Fibroblast of mammary gland (primary cell): ENCODE measurements at regions not wholly inside any gene's neighbourhood (a gene's known extent, or its start where the extent isn't known, plus 50 kb on each side); places are given as distances from the start of the nearest gene placed in this dataset.

Source experiments
- DNase-seq: peaks from one replicate; pipeline ENCODE4 v3.0.0-alpha.2; 2010; ENCODE audit warnings: low read depth
- H3K4me3 ChIP-seq: 2 replicates; pipeline ENCODE4 v1.5.1; 2011; ENCODE audit warnings: low read depth, mild to moderate bottlenecking, low read length, moderate library complexity; ENCODE audit not compliant: control insufficient read depth
- TF ChIP-seq, protein P1 (sequence below): conservative IDR thresholded peaks from 2 replicates; pipeline ENCODE4 v1.5.1; 2011; ENCODE audit warnings: low read depth, low read length, inconsistent platforms; ENCODE audit not compliant: control insufficient read depth, insufficient read depth

DNA sequence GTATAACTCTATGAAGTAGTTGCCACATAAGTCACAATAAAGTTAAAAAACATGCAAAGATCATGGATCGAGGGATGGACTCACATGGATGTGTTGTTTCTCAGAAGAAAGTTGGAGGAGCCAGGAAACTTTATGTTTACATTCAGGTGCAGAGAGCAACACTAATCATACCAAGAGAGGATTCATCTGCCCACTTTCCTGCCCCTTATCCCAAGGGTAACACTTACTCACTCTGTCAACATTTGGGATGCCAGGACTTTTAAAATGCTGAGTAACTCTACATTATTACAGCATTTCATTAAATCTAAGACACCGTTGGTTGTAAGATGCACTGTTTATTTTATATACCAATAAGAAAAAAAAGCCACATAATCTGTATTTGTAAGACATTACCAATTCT lies 170.4 kb downstream of the KCNE4 start:
- peak; percentile 60 for DNase-seq
- H3K4me3 ChIP-seq = no peak overlapping the region
- TF ChIP-seq, protein P1, sequence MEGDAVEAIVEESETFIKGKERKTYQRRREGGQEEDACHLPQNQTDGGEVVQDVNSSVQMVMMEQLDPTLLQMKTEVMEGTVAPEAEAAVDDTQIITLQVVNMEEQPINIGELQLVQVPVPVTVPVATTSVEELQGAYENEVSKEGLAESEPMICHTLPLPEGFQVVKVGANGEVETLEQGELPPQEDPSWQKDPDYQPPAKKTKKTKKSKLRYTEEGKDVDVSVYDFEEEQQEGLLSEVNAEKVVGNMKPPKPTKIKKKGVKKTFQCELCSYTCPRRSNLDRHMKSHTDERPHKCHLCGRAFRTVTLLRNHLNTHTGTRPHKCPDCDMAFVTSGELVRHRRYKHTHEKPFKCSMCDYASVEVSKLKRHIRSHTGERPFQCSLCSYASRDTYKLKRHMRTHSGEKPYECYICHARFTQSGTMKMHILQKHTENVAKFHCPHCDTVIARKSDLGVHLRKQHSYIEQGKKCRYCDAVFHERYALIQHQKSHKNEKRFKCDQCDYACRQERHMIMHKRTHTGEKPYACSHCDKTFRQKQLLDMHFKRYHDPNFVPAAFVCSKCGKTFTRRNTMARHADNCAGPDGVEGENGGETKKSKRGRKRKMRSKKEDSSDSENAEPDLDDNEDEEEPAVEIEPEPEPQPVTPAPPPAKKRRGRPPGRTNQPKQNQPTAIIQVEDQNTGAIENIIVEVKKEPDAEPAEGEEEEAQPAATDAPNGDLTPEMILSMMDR = no peak

DNA sequence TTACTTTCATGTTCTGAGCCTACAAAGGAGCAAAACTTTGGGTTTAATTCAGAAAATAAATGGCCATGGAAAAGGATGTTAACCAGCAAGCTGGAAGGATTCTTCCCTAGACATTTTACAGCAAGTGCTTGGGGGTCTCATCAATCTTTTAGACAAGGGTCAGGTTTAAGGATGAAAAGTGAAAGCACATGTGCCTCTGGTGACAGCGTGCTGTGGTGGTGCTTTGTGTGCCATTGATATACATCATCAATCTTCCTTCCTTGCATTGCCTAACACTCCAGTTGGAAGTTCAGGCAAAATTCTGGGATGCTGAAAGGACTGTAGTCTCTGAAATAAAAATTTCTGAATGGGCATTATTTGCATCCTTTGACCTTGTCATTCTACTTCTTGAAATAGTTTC lies 171.2 kb downstream of the KCNE4 start:
- no peak overlapping the region for H3K4me3 ChIP-seq
- TF ChIP-seq, protein P1 = no peak
- DNase-seq = no peak

DNA sequence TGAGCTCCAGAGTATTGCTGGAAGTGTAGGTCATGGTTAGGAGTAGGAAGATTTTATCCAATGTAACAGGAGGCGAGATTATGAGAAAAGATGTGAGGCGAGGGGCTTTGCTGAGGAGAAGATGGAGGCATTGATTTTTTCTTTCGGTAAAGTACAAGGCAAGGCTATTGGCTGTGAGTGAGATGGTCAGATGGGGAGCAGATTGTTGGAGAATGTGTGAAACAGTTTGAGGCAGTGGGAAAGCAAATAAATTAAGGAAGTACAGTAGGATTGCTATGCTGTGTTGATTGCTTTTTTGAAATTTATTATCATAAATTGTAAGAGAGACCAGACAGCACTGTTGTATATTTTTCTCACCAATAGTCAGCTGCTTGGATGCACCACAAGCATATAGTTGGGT lies 173.3 kb downstream of the KCNE4 start:
- DNase-seq = no peak
- TF ChIP-seq, protein P1 = no peak
- no peak overlapping the region for H3K4me3 ChIP-seq

DNA sequence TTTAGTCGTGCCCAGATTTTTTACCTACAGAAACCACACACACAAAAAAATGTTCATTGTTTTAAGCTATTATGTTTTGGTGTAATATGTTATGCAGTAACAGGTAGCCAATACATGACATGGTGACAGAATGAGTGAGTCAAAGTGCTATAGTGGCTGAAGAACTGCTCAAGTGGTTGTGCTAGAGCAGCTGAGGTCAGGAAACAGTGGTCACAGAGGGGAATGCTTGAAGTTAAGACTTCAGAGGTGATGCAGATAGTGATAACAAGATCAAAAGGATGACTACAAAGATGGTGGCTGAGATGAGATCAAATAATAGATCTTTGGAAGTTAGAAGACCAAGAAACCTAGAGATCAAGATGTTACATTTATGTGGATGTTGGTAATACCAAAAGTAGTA lies 174.3 kb downstream of the KCNE4 start:
- no peak overlapping the region for H3K4me3 ChIP-seq
- no peak for DNase-seq
- TF ChIP-seq, protein P1 = no peak

DNA sequence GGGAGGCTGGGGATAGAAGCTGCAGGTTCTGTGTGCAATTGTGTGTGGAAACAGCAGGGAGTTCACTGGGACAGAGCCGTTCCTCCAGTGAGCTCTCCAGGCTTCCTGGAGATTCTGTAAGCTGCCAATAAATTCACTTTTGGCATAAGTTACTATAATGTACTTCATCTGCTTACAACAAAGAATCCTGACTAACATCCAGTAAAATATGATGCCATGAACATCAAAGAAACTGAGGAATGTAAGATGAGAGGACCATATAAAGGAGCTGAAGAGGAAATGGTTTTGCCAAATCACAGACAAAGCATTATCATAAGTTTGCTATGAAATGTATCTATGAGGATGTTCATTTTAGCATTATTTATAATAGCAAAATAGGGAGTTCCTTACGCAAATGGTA lies 175.3 kb downstream of the KCNE4 start:
- DNase-seq = no peak
- no peak overlapping the region for H3K4me3 ChIP-seq
- TF ChIP-seq, protein P1 = no peak

DNA sequence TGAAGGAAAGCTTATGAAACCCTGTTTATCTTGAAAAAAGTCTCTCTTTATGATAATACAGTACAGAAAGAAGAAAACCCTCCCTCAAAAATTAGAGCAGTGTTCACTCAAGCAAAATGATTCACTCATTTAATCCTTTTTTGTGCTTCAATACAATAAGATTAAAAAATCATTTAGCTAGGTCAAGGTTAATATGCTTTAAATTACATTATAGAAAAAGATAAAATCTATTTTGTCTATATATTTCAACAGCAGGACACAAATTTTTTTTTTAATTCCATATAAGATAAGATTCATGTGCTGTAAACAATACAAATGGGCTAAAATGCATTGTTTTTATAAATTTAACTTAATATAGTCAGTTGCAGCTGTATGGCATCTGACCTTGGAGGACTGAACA lies 176.9 kb downstream of the KCNE4 start:
- H3K4me3 ChIP-seq = no peak overlapping the region
- no peak for DNase-seq
- TF ChIP-seq, protein P1 = no peak

DNA sequence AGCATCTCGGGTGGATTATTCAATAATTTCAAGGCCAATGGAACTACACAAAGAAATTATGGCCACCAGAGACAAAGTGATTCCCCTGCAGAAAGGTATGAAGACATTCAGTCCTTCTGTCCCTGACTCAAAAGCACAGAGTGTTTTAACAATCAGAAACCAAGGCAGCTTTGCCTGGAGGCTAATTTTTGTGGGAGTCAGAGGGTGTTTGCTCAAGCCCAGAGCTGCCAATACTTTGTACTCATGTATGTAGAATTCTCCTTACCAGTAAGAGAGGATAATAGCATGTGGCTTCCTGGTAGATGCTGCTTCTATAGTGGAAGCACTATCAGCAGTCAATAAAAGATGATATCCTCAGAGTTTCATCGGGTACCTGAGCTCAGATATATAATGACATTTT lies 178.4 kb downstream of the KCNE4 start:
- TF ChIP-seq, protein P1 = no peak
- H3K4me3 ChIP-seq = no peak overlapping the region
- no peak for DNase-seq
